ACC112 (cell line): ENCODE measurements at regions not wholly inside any gene's neighbourhood (a gene's known extent, or its start where the extent isn't known, plus 50 kb on each side); places are given as distances from the start of the nearest gene placed in this dataset.

Source experiments
- H2AFZ ChIP-seq: fragments of 200-600 bp; sonication (generic); one replicate; pipeline ENCODE4 v1.6.0; 2017; ENCODE audit warnings: antibody characterized with exemption, low read length; ENCODE audit not compliant: unreplicated experiment
- H3K27ac ChIP-seq: fragments of 200-600 bp; sonication (generic); 2 replicates; pipeline ENCODE4 v1.5.1; 2014; ENCODE audit warnings: low read depth, mild to moderate bottlenecking, antibody characterized with exemption, low read length, moderate library complexity
- H3K27me3 ChIP-seq: fragments of 200-600 bp; sonication (generic); 2 replicates; pipeline ENCODE4 v1.6.1; 2014; ENCODE audit warnings: mild to moderate bottlenecking, antibody characterized with exemption, low read length, moderate library complexity, mixed read lengths; ENCODE audit not compliant: insufficient read depth
- H3K36me3 ChIP-seq: fragments of 200-600 bp; sonication (generic); 2 replicates; pipeline ENCODE4 v1.6.1; 2016; ENCODE audit warnings: mild to moderate bottlenecking, antibody characterized with exemption, low read length, moderate library complexity, mixed read lengths; ENCODE audit not compliant: insufficient read depth
- H3K4me1 ChIP-seq: fragments of 200-600 bp; sonication (generic); one replicate; pipeline ENCODE4 v1.6.1; 2016; ENCODE audit warnings: low read length, mixed read lengths; ENCODE audit not compliant: insufficient read depth, unreplicated experiment, control insufficient read depth
- H3K4me3 ChIP-seq: fragments of 200-600 bp; sonication (generic); 2 replicates; pipeline ENCODE4 v1.5.1; 2014; ENCODE audit warnings: mild to moderate bottlenecking, low read depth, low read length
- H3K79me2 ChIP-seq: fragments of 200-600 bp; sonication (generic); one replicate; pipeline ENCODE4 v1.6.0; 2016; ENCODE audit warnings: low read length; ENCODE audit not compliant: control insufficient read depth, unreplicated experiment, insufficient read depth

- Histone ChIP-seq H3K36me3 (no peaks in the 10 kb centered on the region), H3K79me2 (no peaks in the 10 kb centered on the region), H3K27ac (no peak overlapping the region), H3K4me3 (no peak overlapping the region), H3K27me3 (no peaks in the 10 kb centered on the region), H2AFZ (no peak overlapping the region), H3K4me1 (peaks cover 5% of the 10 kb centered on the region)
Observed at GRCh38 chr13:107554460-107554859, 660.9 kb downstream of the LIG4 start.

- H3K79me2 ChIP-seq, result no peaks in the 10 kb centered on the region
- no peaks in the 10 kb centered on the region for H3K36me3 ChIP-seq
- H3K27ac ChIP-seq, result no peak overlapping the region
- H3K4me3 ChIP-seq, result no peak overlapping the region
- H2AFZ ChIP-seq, result no peak overlapping the region
- no peaks in the 10 kb centered on the region for H3K27me3 ChIP-seq
- H3K4me1 ChIP-seq, result peaks cover 5% of the 10 kb centered on the region
Observed at GRCh38 chr13:107553838-107554237, 661.5 kb downstream of the LIG4 start.

- H3K27ac ChIP-seq, result no peak overlapping the region
- peaks cover 5% of the 10 kb centered on the region for H3K4me1 ChIP-seq
- no peaks in the 10 kb centered on the region for H3K27me3 ChIP-seq
- no peak overlapping the region for H2AFZ ChIP-seq
- H3K36me3 ChIP-seq, result no peaks in the 10 kb centered on the region
- no peak overlapping the region for H3K4me3 ChIP-seq
- H3K79me2 ChIP-seq, result no peaks in the 10 kb centered on the region
Observed at GRCh38 chr13:107551521-107551920, 663.8 kb downstream of the LIG4 start.

GRCh38 chr13:107548338-107548737, 667.0 kb downstream of the LIG4 start:
- H3K4me1 ChIP-seq, result peaks cover 5% of the 10 kb centered on the region
- no peaks in the 10 kb centered on the region for H3K79me2 ChIP-seq
- H3K36me3 ChIP-seq, result no peaks in the 10 kb centered on the region
- H3K4me3 ChIP-seq, result no peak overlapping the region
- no peak overlapping the region for H2AFZ ChIP-seq
- H3K27me3 ChIP-seq, result no peaks in the 10 kb centered on the region
- H3K27ac ChIP-seq, result no peak overlapping the region

- H3K27ac ChIP-seq, result no peak overlapping the region
- H3K27me3 ChIP-seq, result no peaks in the 10 kb centered on the region
- no peaks in the 10 kb centered on the region for H3K4me1 ChIP-seq
- H2AFZ ChIP-seq, result no peak overlapping the region
- no peak overlapping the region for H3K4me3 ChIP-seq
- no peaks in the 10 kb centered on the region for H3K79me2 ChIP-seq
- H3K36me3 ChIP-seq, result no peaks in the 10 kb centered on the region
Observed at GRCh38 chr13:107545946-107546502, 669.3 kb downstream of the LIG4 start.

- Histone ChIP-seq H2AFZ (no peak overlapping the region), H3K79me2 (no peaks in the 10 kb centered on the region), H3K27me3 (no peaks in the 10 kb centered on the region), H3K27ac (no peak overlapping the region), H3K4me1 (no peaks in the 10 kb centered on the region), H3K4me3 (no peak overlapping the region), H3K36me3 (no peaks in the 10 kb centered on the region)
Observed at GRCh38 chr13:107534548-107534947, 680.8 kb downstream of the LIG4 start.

- Histone ChIP-seq H3K27me3 (no peaks in the 10 kb centered on the region), H3K27ac (no peak overlapping the region), H3K79me2 (no peaks in the 10 kb centered on the region), H3K36me3 (no peaks in the 10 kb centered on the region), H3K4me1 (no peaks in the 10 kb centered on the region), H3K4me3 (no peak overlapping the region), H2AFZ (no peak overlapping the region)
Observed at GRCh38 chr13:107531816-107532215, 683.5 kb downstream of the LIG4 start.

- Histone ChIP-seq H3K27ac (no peak overlapping the region), H2AFZ (no peak overlapping the region), H3K36me3 (no peaks in the 10 kb centered on the region), H3K27me3 (no peaks in the 10 kb centered on the region), H3K4me1 (no peaks in the 10 kb centered on the region), H3K4me3 (no peak overlapping the region), H3K79me2 (no peaks in the 10 kb centered on the region)
Observed at GRCh38 chr13:107531180-107531579, 684.2 kb downstream of the LIG4 start.

- Histone ChIP-seq H2AFZ (no peak overlapping the region), H3K27ac (no peak overlapping the region), H3K4me1 (no peaks in the 10 kb centered on the region), H3K79me2 (no peaks in the 10 kb centered on the region), H3K27me3 (no peaks in the 10 kb centered on the region), H3K4me3 (no peak overlapping the region), H3K36me3 (no peaks in the 10 kb centered on the region)
Observed at GRCh38 chr13:107529035-107529434, 686.3 kb downstream of the LIG4 start.

- no peaks in the 10 kb centered on the region for H3K36me3 ChIP-seq
- no peaks in the 10 kb centered on the region for H3K79me2 ChIP-seq
- no peaks in the 10 kb centered on the region for H3K27me3 ChIP-seq
- H3K4me3 ChIP-seq, result no peak overlapping the region
- H3K4me1 ChIP-seq, result no peaks in the 10 kb centered on the region
- no peak overlapping the region for H2AFZ ChIP-seq
- no peak overlapping the region for H3K27ac ChIP-seq
Observed at GRCh38 chr13:107518780-107519179, 696.6 kb downstream of the LIG4 start.

- Histone ChIP-seq H3K4me3 (no peak overlapping the region), H3K27ac (no peak overlapping the region), H3K27me3 (no peaks in the 10 kb centered on the region), H3K4me1 (no peaks in the 10 kb centered on the region), H2AFZ (no peak overlapping the region), H3K79me2 (no peaks in the 10 kb centered on the region), H3K36me3 (no peaks in the 10 kb centered on the region)
Observed at GRCh38 chr13:107518292-107518691, 697.0 kb downstream of the LIG4 start.
